K562 (cell line): ENCODE measurements at regions not wholly inside any gene's neighbourhood (a gene's known extent, or its start where the extent isn't known, plus 50 kb on each side); places are given as distances from the start of the nearest gene placed in this dataset.

Experiments
- ATAC-seq: fragments of 200-7000 bp; cut with Tn5 transposase; 3 replicates; pipeline ENCODE4 v1.9.1; 2020; ENCODE audit warnings: moderate library complexity
- BruUV-seq: library from RNA; stranded (reverse); fragments of 400-500 nt; replicated peaks from 2 replicates; lab custom pipeline; 2021; lab: Mats Ljungman, UMichigan
- CTCF ChIA-PET: fragments of 300-600 bp; formaldehyde crosslinking; extraction: SDS; loops from one replicate; lab custom pipeline; 2021; ENCODE audit warnings: low intra/inter-chr PET ratio; lab: Yijun Ruan, JAX
- POLR2A ChIA-PET: fragments of 300-600, 350-650 bp; sonication (Branson Sonifier 250); formaldehyde crosslinking; extraction: SDS; loops from one replicate; lab custom pipeline; 2021; ENCODE audit warnings: antibody characterized with exemption, inconsistent platforms; lab: Yijun Ruan, JAX
- DNase-seq, 4 experiments: peaks; one replicate each; pipeline versions ENCODE4 v3.0.0 to v3.0.0-alpha.2; 2011 to 2018; ENCODE audit warnings: low spot score in 3 of 4, mixed read lengths in 3 of 4; ENCODE audit errors: extremely low read depth in 1 of 4
- FAIRE-seq: peaks from 2 replicates; lab custom pipeline; 2011; peaks lifted over from hg19 to GRCh38; lab: Jason Lieb, UNC
- H2AFZ ChIP-seq: 2 replicates; pipeline ENCODE4 v1.6.0; 2011; ENCODE audit warnings: low read depth, low read length, control low read depth, inconsistent platforms
- H3K27ac ChIP-seq: fragments of 200-600 bp; 3 replicates; pipeline ENCODE4 v1.8.0; 2011; ENCODE audit warnings: low read depth, mild to moderate bottlenecking, control low read depth, inconsistent platforms, low read length, moderate library complexity, mixed read lengths; ENCODE audit errors: extremely low read depth
- H3K27me3 ChIP-seq, 2 experiments: fragments of 300-600 bp in 1 of 2; 2 replicates in 1 of 2; 3 replicates in 1 of 2; pipeline versions ENCODE4 v1.6.0 to v1.8.0; 2011; ENCODE audit warnings: inconsistent platforms in 2 of 2, low read length in 2 of 2, mild to moderate bottlenecking in 1 of 2, mixed read lengths in 1 of 2, moderate library complexity in 1 of 2; ENCODE audit not compliant: control insufficient read depth in 2 of 2, insufficient read depth in 2 of 2
- H3K36me3 ChIP-seq: fragments of 300-600 bp; 3 replicates; pipeline ENCODE4 v1.8.0; 2011; ENCODE audit warnings: mild to moderate bottlenecking, low read length, inconsistent platforms; ENCODE audit not compliant: control insufficient read depth, insufficient read depth
- H3K4me1 ChIP-seq, 2 experiments: fragments of 200-600 bp in 1 of 2; replicated peaks in 1 of 2; 2 replicates in 1 of 2; 3 replicates in 1 of 2; pipeline versions ENCODE4 v1.5.1 to v1.8.0; 2011; ENCODE audit warnings: inconsistent platforms in 2 of 2, low read length in 2 of 2, mild to moderate bottlenecking in 1 of 2, mixed read lengths in 1 of 2, moderate library complexity in 1 of 2; ENCODE audit not compliant: control insufficient read depth in 2 of 2, insufficient read depth in 2 of 2
- H3K4me2 ChIP-seq: 2 replicates; pipeline ENCODE4 v1.6.1; 2011; ENCODE audit warnings: low read length, control low read depth, inconsistent platforms, mixed read lengths; ENCODE audit not compliant: insufficient read depth
- H3K4me3 ChIP-seq: fragments of 200-600 bp; sonication (generic), shearing (Covaris generic); 2 replicates; pipeline ENCODE4 v1.5.1; 2016; ENCODE audit warnings: control low read depth, inconsistent platforms
- H3K79me2 ChIP-seq: fragments of 200-600 bp; 3 replicates; pipeline ENCODE4 v1.8.0; 2011; ENCODE audit warnings: low read length, inconsistent platforms; ENCODE audit not compliant: control insufficient read depth, insufficient read depth
- H3K9ac ChIP-seq, 2 experiments: 2 replicates each; pipeline versions ENCODE4 v1.6.0 to v1.6.1; 2011; ENCODE audit warnings: low read depth in 2 of 2, low read length in 2 of 2, control low read depth in 1 of 2, inconsistent platforms in 1 of 2, mild to moderate bottlenecking in 1 of 2, mixed read lengths in 1 of 2; ENCODE audit not compliant: insufficient read depth in 1 of 2
- H3K9me1 ChIP-seq: one replicate; pipeline ENCODE4 v1.6.0; 2011; ENCODE audit warnings: inconsistent platforms, mild to moderate bottlenecking, low read length, moderate library complexity; ENCODE audit not compliant: control insufficient read depth, insufficient read depth
- H3K9me3 ChIP-seq: replicated peaks from 2 replicates; pipeline ENCODE4 v1.5.1; 2011; ENCODE audit warnings: low read depth, low read length, inconsistent platforms; ENCODE audit not compliant: control insufficient read depth, insufficient read depth
- H4K20me1 ChIP-seq: replicated peaks from 2 replicates; pipeline ENCODE4 v1.6.1; 2011; ENCODE audit warnings: low read length, inconsistent platforms, mixed read lengths; ENCODE audit not compliant: control insufficient read depth, insufficient read depth
- FOXP1 ChIP-seq: sonication (generic); formaldehyde crosslinking; IDR thresholded peaks from 2 replicates; pipeline ENCODE4 v1.8.0; 2022; ENCODE audit warnings: mild to moderate bottlenecking, missing genetic modification reagents
- IRF1 ChIP-seq: sonication (generic); formaldehyde crosslinking; IDR thresholded peaks from 2 replicates; pipeline ENCODE4 v1.8.0; 2022; ENCODE audit warnings: missing genetic modification reagents, mild to moderate bottlenecking, borderline replicate concordance
- NCOA4 ChIP-seq: fragments of 450-650 bp; IDR thresholded peaks from 2 replicates; pipeline ENCODE4 v1.6.1; 2018; ENCODE audit warnings: mild to moderate bottlenecking; ENCODE audit not compliant: partially characterized antibody
- PCBP1 ChIP-seq: fragments of 200-400 bp; formaldehyde crosslinking; IDR thresholded peaks from 2 replicates; pipeline ENCODE4 v1.6.1; 2018; ENCODE audit warnings: mild to moderate bottlenecking, low read depth, low read length; ENCODE audit not compliant: poor library complexity, severe bottlenecking
- ZBTB40 ChIP-seq, 2 experiments: fragments of 450-650 bp in 1 of 2; sonication (generic) in 1 of 2; formaldehyde crosslinking in 1 of 2; IDR thresholded peaks; 2 replicates each; pipeline versions ENCODE4 v1.7.1 to v1.9.0; 2016 to 2022; ENCODE audit warnings: inconsistent platforms in 1 of 2, mild to moderate bottlenecking in 1 of 2, missing genetic modification reagents in 1 of 2
- ZNF311 ChIP-seq: fragments of 250-450 bp; sonication (Bioruptor Pico); IDR thresholded peaks from 2 replicates; pipeline ENCODE4 v1.4.0; 2020; ENCODE audit warnings: mild to moderate bottlenecking, moderate library complexity
- ZNF436 ChIP-seq: fragments of 250-450, 450-650 bp; sonication (Bioruptor Pico); formaldehyde crosslinking; IDR thresholded peaks from 2 replicates; pipeline ENCODE4 v1.7.0; 2020; ENCODE audit warnings: mild to moderate bottlenecking
- WGBS: fragments of 100-300 bp; shearing (Covaris generic); methylation state at CpG from one replicate; pipeline ENCODE4 v1.1.6; 2016; ENCODE audit warnings: low coverage, mixed read lengths; ENCODE audit not compliant: insufficient coverage; ENCODE audit errors: missing lambda C conversion rate; 5-methylcytosine and 5-hydroxymethylcytosine counted together
- in situ Hi-C: fragments of 300-500 bp; cut with MboI; formaldehyde crosslinking; loops from 4 replicates; pipeline ENCODE4 v1.15.0; 2018; ENCODE audit warnings: inconsistent platforms, mixed read lengths
- intact Hi-C: fragments of 100-400 bp; cut with micrococcal nuclease; formaldehyde crosslinking; loops from 2 replicates; pipeline ENCODE4 v1.14.2; 2022
- TF ChIP-seq, protein P1 (sequence below), 2 experiments: fragments of 250-450 bp in 1 of 2; fragments of 450-650 bp in 1 of 2; sonication (Bioruptor Pico) in 1 of 2; IDR thresholded peaks; 2 replicates each; pipeline versions ENCODE4 v1.6.1 to v1.8.0; 2016 to 2021; ENCODE audit warnings: mild to moderate bottlenecking in 2 of 2, moderate library complexity in 2 of 2, missing compliant biosample characterization in 1 of 2, missing genetic modification characterization in 1 of 2
- TF ChIP-seq, protein P2 (sequence below): fragments of 250-450 bp; sonication (Bioruptor Pico); IDR thresholded peaks from 2 replicates; pipeline ENCODE4 v1.5.0; 2020; ENCODE audit warnings: mild to moderate bottlenecking

DNA sequence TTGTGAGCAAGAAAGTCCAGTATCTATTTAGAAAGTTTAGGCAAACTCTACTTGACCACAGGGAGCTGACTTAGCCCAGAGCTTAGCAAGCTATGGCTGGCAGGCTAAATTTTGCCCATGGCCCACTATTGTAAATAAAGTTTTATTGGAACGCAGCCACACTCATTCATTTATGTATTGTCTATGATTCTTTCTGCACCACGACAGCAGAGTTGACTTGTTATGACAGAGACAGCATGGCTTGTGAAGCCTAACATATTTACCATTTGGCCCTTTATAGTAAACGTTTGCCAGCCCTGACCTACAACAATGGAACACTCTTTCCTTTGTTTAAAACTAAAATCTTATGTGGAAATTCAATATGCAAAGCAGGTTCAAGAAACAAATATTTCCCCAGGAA lies 100.0 kb upstream of the ZFHX3 start:
- no peak for TF ChIP-seq ZNF311
- TF ChIP-seq ZNF436: no peak
- no peak for TF ChIP-seq NCOA4
- TF ChIP-seq FOXP1 (CRISPR knock-in tag): no peak
- TF ChIP-seq, protein P1, sequence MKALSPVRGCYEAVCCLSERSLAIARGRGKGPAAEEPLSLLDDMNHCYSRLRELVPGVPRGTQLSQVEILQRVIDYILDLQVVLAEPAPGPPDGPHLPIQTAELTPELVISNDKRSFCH (CRISPR knock-in tag; IDR thresholded peaks at IDR 0.05): no peak
- TF ChIP-seq, protein P1 (tag; IDR thresholded peaks at IDR 0.05): no peak
- TF ChIP-seq, protein P2, sequence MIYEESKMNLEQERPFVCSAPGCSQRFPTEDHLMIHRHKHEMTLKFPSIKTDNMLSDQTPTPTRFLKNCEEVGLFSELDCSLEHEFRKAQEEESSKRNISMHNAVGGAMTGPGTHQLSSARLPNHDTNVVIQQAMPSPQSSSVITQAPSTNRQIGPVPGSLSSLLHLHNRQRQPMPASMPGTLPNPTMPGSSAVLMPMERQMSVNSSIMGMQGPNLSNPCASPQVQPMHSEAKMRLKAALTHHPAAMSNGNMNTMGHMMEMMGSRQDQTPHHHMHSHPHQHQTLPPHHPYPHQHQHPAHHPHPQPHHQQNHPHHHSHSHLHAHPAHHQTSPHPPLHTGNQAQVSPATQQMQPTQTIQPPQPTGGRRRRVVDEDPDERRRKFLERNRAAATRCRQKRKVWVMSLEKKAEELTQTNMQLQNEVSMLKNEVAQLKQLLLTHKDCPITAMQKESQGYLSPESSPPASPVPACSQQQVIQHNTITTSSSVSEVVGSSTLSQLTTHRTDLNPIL (CRISPR knock-in tag): no peak
- TF ChIP-seq IRF1: no peak
- no peak for TF ChIP-seq PCBP1
- TF ChIP-seq ZBTB40 (IDR thresholded peaks at IDR 0.05): peak; percentile 87
- peak; percentile 63 for TF ChIP-seq ZBTB40 (CRISPR knock-in tag; IDR thresholded peaks at IDR 0.05)
- Histone ChIP-seq H3K9ac (no peak overlapping the region), H3K27me3 (peaks cover 11 to 16% of the 10 kb centered on the region in 2 experiments; a peak in 4 of 5 replicates), H3K9me3 (no peaks in the 10 kb centered on the region), H4K20me1 (no peaks in the 10 kb centered on the region), H3K4me3 (no peak overlapping the region), H3K36me3 (no peaks in the 10 kb centered on the region), H3K4me1 (no peaks in the 10 kb centered on the region), H2AFZ (no peak overlapping the region), H3K9me1 (no peaks in the 10 kb centered on the region), H3K79me2 (no peaks in the 10 kb centered on the region), H3K27ac (no peak overlapping the region), H3K4me2 (no peak overlapping the region)
- POLR2A ChIA-PET: no interaction called here
- DNase-seq (no peak), FAIRE-seq (no peak), ATAC-seq (no peak)
- intact Hi-C loops: no loop called here
- WGBS: 0% methylated on average over 3 of the region's 3 CpGs
- no TSS peak for BruUV-seq
- CTCF ChIA-PET: interaction anchor here (0.6 kb wide), 1 partner anchor 808 kb away, joined by 3 read pairs; no protein-coding TSS in a partner anchor
- in situ Hi-C loops: no loop called here
